Endothelial cell of umbilical vein (primary cell): ENCODE measurements at regions not wholly inside any gene's neighbourhood (a gene's known extent, or its start where the extent isn't known, plus 50 kb on each side); places are given as distances from the start of the nearest gene placed in this dataset.

Source experiments
- BruUV-seq: library from RNA; stranded (reverse); fragments of 400-500 nt; replicated peaks from 2 replicates; lab custom pipeline; 2021; lab: Mats Ljungman, UMichigan
- CTCF ChIA-PET: fragments of 300-600, 350-600 bp; sonication (Branson Sonifier 250); formaldehyde crosslinking; loops from one replicate; lab custom pipeline; 2021; ENCODE audit warnings: antibody characterized with exemption, inconsistent platforms; lab: Charles Lee
- POLR2A ChIA-PET: fragments of 300-600, 350-600 bp; sonication (Branson Sonifier 250); formaldehyde crosslinking; loops from one replicate; lab custom pipeline; 2021; ENCODE audit warnings: antibody characterized with exemption, inconsistent platforms; lab: Charles Lee
- DNase-seq: peaks from one replicate; pipeline ENCODE4 v3.0.0-alpha.2; 2011; ENCODE audit warnings: low read depth, low spot score
- FAIRE-seq: peaks from 2 replicates; lab custom pipeline; 2011; peaks lifted over from hg19 to GRCh38; lab: Jason Lieb, UNC
- H2AFZ ChIP-seq: 2 replicates; pipeline ENCODE4 v1.6.0; 2012; ENCODE audit warnings: low read depth, low read length, control low read depth, inconsistent platforms
- H3K27ac ChIP-seq: 2 replicates; pipeline ENCODE4 v1.5.1; 2011; ENCODE audit warnings: low read depth, mild to moderate bottlenecking, control low read depth, low read length, moderate library complexity; ENCODE audit not compliant: insufficient read depth
- H3K27me3 ChIP-seq, 2 experiments: 2 replicates each; pipeline versions ENCODE4 v1.6.0 to v1.6.1; 2011; ENCODE audit warnings: low read length in 2 of 2, mixed read lengths in 1 of 2; ENCODE audit not compliant: control insufficient read depth in 2 of 2, insufficient read depth in 2 of 2
- H3K36me3 ChIP-seq, 2 experiments: 2 replicates in 1 of 2; 3 replicates in 1 of 2; pipeline ENCODE4 v1.5.1; 2011; ENCODE audit warnings: low read length in 2 of 2, mild to moderate bottlenecking in 1 of 2, moderate library complexity in 1 of 2; ENCODE audit not compliant: control insufficient read depth in 2 of 2, insufficient read depth in 2 of 2; ENCODE audit errors: extremely low read depth in 1 of 2
- H3K4me1 ChIP-seq: 3 replicates; pipeline ENCODE4 v1.5.1; 2011; ENCODE audit warnings: mild to moderate bottlenecking, low read length; ENCODE audit not compliant: control insufficient read depth, insufficient read depth; ENCODE audit errors: extremely low read depth
- H3K4me2 ChIP-seq: 2 replicates; pipeline ENCODE4 v1.6.1; 2011; ENCODE audit warnings: low read length, control low read depth, mixed read lengths; ENCODE audit not compliant: insufficient read depth
- H3K4me3 ChIP-seq, 3 experiments: fragments of 200-600 bp in 1 of 3; sonication (generic), shearing (Covaris generic) in 1 of 3; replicated peaks in 1 of 3; 2 replicates each; pipeline ENCODE4 v1.5.1; 2011 to 2016; ENCODE audit warnings: control low read depth in 3 of 3, low read length in 3 of 3, mild to moderate bottlenecking in 2 of 3, inconsistent platforms in 1 of 3, low read depth in 1 of 3, moderate library complexity in 1 of 3; ENCODE audit not compliant: insufficient read depth in 1 of 3
- H3K79me2 ChIP-seq: 2 replicates; pipeline ENCODE4 v1.6.0; 2012; ENCODE audit warnings: low read length, inconsistent platforms; ENCODE audit not compliant: control insufficient read depth, insufficient read depth
- H3K9ac ChIP-seq: replicated peaks from 2 replicates; pipeline ENCODE3; 2011; ENCODE audit warnings: low read length, control low read depth; ENCODE audit not compliant: insufficient read depth; ENCODE audit errors: extremely low read depth
- H3K9me1 ChIP-seq: replicated peaks from 3 replicates; pipeline ENCODE4 v1.6.0; 2011; ENCODE audit warnings: mild to moderate bottlenecking, low read length; ENCODE audit not compliant: control insufficient read depth, insufficient read depth; ENCODE audit errors: extremely low read depth
- H3K9me3 ChIP-seq: replicated peaks from 2 replicates; pipeline ENCODE4 v1.5.1; 2012; ENCODE audit warnings: low read length, inconsistent platforms; ENCODE audit not compliant: control insufficient read depth, insufficient read depth
- H4K20me1 ChIP-seq: replicated peaks from 2 replicates; pipeline ENCODE3; 2011; ENCODE audit warnings: mild to moderate bottlenecking, low read length; ENCODE audit not compliant: control insufficient read depth, insufficient read depth; ENCODE audit errors: extremely low read depth
- CTCF ChIP-seq, 2 donors: IDR thresholded peaks; 1 replicate in 1 of 2; 2 replicates in 1 of 2; pipeline ENCODE4 v1.5.1; 2011; ENCODE audit warnings: low read length in 2 of 2, mild to moderate bottlenecking in 2 of 2, moderate library complexity in 2 of 2, control low read depth in 1 of 2, inconsistent platforms in 1 of 2, low read depth in 1 of 2; ENCODE audit not compliant: insufficient read depth in 1 of 2; ENCODE audit errors: extremely low read depth in 1 of 2
- EZH2 ChIP-seq: IDR thresholded peaks from 2 replicates; pipeline ENCODE4 v1.6.1; 2012; ENCODE audit warnings: borderline replicate concordance, low read depth, mild to moderate bottlenecking, moderate library complexity, low read length, inconsistent platforms; ENCODE audit not compliant: severe bottlenecking
- FOS ChIP-seq: IDR thresholded peaks from 2 replicates; pipeline ENCODE4 v1.6.1; 2011; ENCODE audit warnings: mild to moderate bottlenecking, low read length, moderate library complexity, borderline replicate concordance; ENCODE audit not compliant: insufficient read depth
- GATA2 ChIP-seq: IDR thresholded peaks from 2 replicates; pipeline ENCODE4 v1.7.0; 2011; ENCODE audit warnings: low read depth, mild to moderate bottlenecking, moderate library complexity, mixed read lengths, low read length; ENCODE audit not compliant: insufficient read length, insufficient read depth
- JUN ChIP-seq: IDR thresholded peaks from 2 replicates; pipeline ENCODE4 v1.6.1; 2011; ENCODE audit warnings: borderline replicate concordance, low read depth; ENCODE audit not compliant: insufficient read length, insufficient read depth
- MAX ChIP-seq: IDR thresholded peaks from 2 replicates; pipeline ENCODE4 v1.6.1; 2011; ENCODE audit not compliant: insufficient read depth, insufficient read length
- MYC ChIP-seq: IDR thresholded peaks from one replicate; pipeline ENCODE4 v1.6.1; 2011; ENCODE audit warnings: mild to moderate bottlenecking, low read depth, low read length
- POLR2A ChIP-seq: IDR thresholded peaks from 2 replicates; pipeline ENCODE4 v1.6.1; 2012; ENCODE audit warnings: low read depth, mild to moderate bottlenecking, control low read depth, low read length
- POLR2AphosphoS5 ChIP-seq: IDR thresholded peaks from 2 replicates; pipeline ENCODE4 v1.6.1; 2012; ENCODE audit warnings: low read depth, mild to moderate bottlenecking, control low read depth, low read length, moderate library complexity; ENCODE audit not compliant: insufficient read depth
- dilution Hi-C: fragments of 300-500 bp; cut with MboI; formaldehyde crosslinking; loops from one replicate; pipeline ENCODE4 v1.15.0; 2019; ENCODE audit warnings: low sequenced_read_pairs; ENCODE audit not compliant: extremely low pct_ligation_motif_present
- intact Hi-C: fragments of 100-400 bp; cut with micrococcal nuclease; formaldehyde crosslinking; loops from one replicate; pipeline ENCODE4 v1.10.0; 2022

GRCh38 chr12:124512667-124513296, 54.6 kb downstream of the NCOR2 start:
- H4K20me1 ChIP-seq = no peaks in the 10 kb centered on the region
- H3K4me2 ChIP-seq = peak overlapping the region; percentile 54
- no peaks in the 10 kb centered on the region for H3K9me1 ChIP-seq
- TSS peak; percentile 38 for BruUV-seq
- H2AFZ ChIP-seq = no peak overlapping the region
- peaks cover 50% of the 10 kb centered on the region for H3K4me1 ChIP-seq
- dilution Hi-C loops (no loop called here), intact Hi-C loops (loop anchor here (1.0 kb wide), 2 partner anchors 8 to 201 kb away; no protein-coding TSS in a partner anchor)
- ChIA-PET POLR2A (interaction anchor here (0.5 to 1.4 kb wide), 3 partner anchors 10 to 1060 kb away, joined by 3 to 4 read pairs (median 3); no protein-coding TSS in a partner anchor), CTCF (interaction anchor here (0.7 to 2.0 kb wide), 8 partner anchors 9 to 459 kb away, joined by 3 to 6 read pairs (median 4); no protein-coding TSS in a partner anchor)
- no peak overlapping the region for H3K4me3 ChIP-seq
- no peaks in the 10 kb centered on the region for H3K27me3 ChIP-seq
- DNase-seq = peak; percentile 96
- H3K9me3 ChIP-seq = no peaks in the 10 kb centered on the region
- H3K79me2 ChIP-seq = peaks cover 52% of the 10 kb centered on the region
- peak overlapping the region; percentile 94 for H3K27ac ChIP-seq
- TF ChIP-seq GATA2 (no peak), MAX (peak; percentile 7), CTCF (IDR thresholded peaks at IDR 0.05; ENCODE audit: extremely low read depth in 1 of 2, insufficient read depth in 1 of 2, low read depth in 1 of 2, low read length in 2 of 2) (no peak), POLR2A (no peak), MYC (peak; percentile 23), POLR2AphosphoS5 (peak; percentile 81), JUN (peak; percentile 62), EZH2 (no peak), FOS (peak; percentile 83)
- peak overlapping the region; percentile 79 for H3K9ac ChIP-seq
- H3K36me3 ChIP-seq = no peaks in the 10 kb centered on the region
- peak; percentile 98 for FAIRE-seq
